ENCODE measurements at regions not wholly inside any gene's neighbourhood (a gene's known extent, or its start where the extent isn't known, plus 50 kb on each side); places are given as distances from the start of the nearest gene placed in this dataset.

GRCh38 chr10:90168244-90168643, 466.9 kb downstream of the KIF20B start:
- H3K36me3 ChIP-seq (ENCODE audit: control insufficient read depth in 4 of 4, insufficient read depth in 3 of 4, low read depth in 1 of 4, low read length in 3 of 4), result no peaks in the 10 kb centered on the region
- no peak overlapping the region for H3K4me3 ChIP-seq (ENCODE audit: low read depth in 1 of 3, low read length in 3 of 3)
- H3K27me3 ChIP-seq (ENCODE audit: control insufficient read depth in 4 of 4, insufficient read depth in 4 of 4, low read length in 3 of 4), result no peaks in the 10 kb centered on the region
- no peaks in the 10 kb centered on the region for H3K4me1 ChIP-seq (ENCODE audit: control insufficient read depth in 4 of 4, insufficient read depth in 4 of 4, low read length in 3 of 4)
- H3K27ac ChIP-seq (ENCODE audit: low read depth in 1 of 2, low read length in 2 of 2), result no peak overlapping the region
- no peak for DNase-seq (ENCODE audit: low spot score)
- no peak overlapping the region for H3K9ac ChIP-seq (ENCODE audit: low read depth in 1 of 2, low read length in 2 of 2)
- TF ChIP-seq JUND (IDR thresholded peaks at IDR 0.05), result no peak
- TF ChIP-seq ATF3 (IDR thresholded peaks at IDR 0.05), result no peak
- TF ChIP-seq, protein P1, sequence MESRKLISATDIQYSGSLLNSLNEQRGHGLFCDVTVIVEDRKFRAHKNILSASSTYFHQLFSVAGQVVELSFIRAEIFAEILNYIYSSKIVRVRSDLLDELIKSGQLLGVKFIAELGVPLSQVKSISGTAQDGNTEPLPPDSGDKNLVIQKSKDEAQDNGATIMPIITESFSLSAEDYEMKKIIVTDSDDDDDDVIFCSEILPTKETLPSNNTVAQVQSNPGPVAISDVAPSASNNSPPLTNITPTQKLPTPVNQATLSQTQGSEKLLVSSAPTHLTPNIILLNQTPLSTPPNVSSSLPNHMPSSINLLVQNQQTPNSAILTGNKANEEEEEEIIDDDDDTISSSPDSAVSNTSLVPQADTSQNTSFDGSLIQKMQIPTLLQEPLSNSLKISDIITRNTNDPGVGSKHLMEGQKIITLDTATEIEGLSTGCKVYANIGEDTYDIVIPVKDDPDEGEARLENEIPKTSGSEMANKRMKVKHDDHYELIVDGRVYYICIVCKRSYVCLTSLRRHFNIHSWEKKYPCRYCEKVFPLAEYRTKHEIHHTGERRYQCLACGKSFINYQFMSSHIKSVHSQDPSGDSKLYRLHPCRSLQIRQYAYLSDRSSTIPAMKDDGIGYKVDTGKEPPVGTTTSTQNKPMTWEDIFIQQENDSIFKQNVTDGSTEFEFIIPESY (IDR thresholded peaks at IDR 0.05), result no peak
- TF ChIP-seq SP1 (IDR thresholded peaks at IDR 0.05), result no peak
- no peak for TF ChIP-seq FOXA2 (IDR thresholded peaks at IDR 0.05)
- TF ChIP-seq REST (IDR thresholded peaks at IDR 0.05), result no peak
- no peak for TF ChIP-seq FOXA1 (IDR thresholded peaks at IDR 0.05)
- TF ChIP-seq HNF4G (IDR thresholded peaks at IDR 0.05), result no peak
- TF ChIP-seq TAF1 (conservative IDR thresholded peaks at IDR 0.05), result no peak
- no peak for TF ChIP-seq NR2F2 (IDR thresholded peaks at IDR 0.05)
- H3K9me3 ChIP-seq (ENCODE audit: control insufficient read depth in 4 of 4, low read length in 3 of 4), result peaks cover 0 to 3% (median 0%) of the 10 kb centered on the region in 4 donors
- 83% methylated on average over 7 of the region's 7 CpGs for whole genome bisulfite sequencing

- no peak for TF ChIP-seq RXRA (IDR thresholded peaks at IDR 0.05)
- TF ChIP-seq, protein P1 (IDR thresholded peaks at IDR 0.05), result no peak
- TF ChIP-seq FOXA2 (IDR thresholded peaks at IDR 0.05), result no peak
- no peak for TF ChIP-seq RAD21 (IDR thresholded peaks at IDR 0.05)
- no peak for TF ChIP-seq HNF4G (IDR thresholded peaks at IDR 0.05)
- TF ChIP-seq GABPA (IDR thresholded peaks at IDR 0.05 in 1 of 2, conservative IDR thresholded peaks at IDR 0.05 in 1 of 2), result no peak
- TF ChIP-seq SP1 (IDR thresholded peaks at IDR 0.05), result no peak
- no peak for TF ChIP-seq MAX (IDR thresholded peaks at IDR 0.05)
- Histone ChIP-seq H3K27ac (ENCODE audit: low read depth in 1 of 2, low read length in 2 of 2) (no peak overlapping the region), H3K9ac (ENCODE audit: low read depth in 1 of 2, low read length in 2 of 2) (no peak overlapping the region), H3K36me3 (ENCODE audit: control insufficient read depth in 4 of 4, insufficient read depth in 3 of 4, low read depth in 1 of 4, low read length in 3 of 4) (no peaks in the 10 kb centered on the region), H3K9me3 (ENCODE audit: control insufficient read depth in 4 of 4, low read length in 3 of 4) (no peaks in the 10 kb centered on the region), H3K27me3 (ENCODE audit: control insufficient read depth in 4 of 4, insufficient read depth in 4 of 4, low read length in 3 of 4) (no peaks in the 10 kb centered on the region), H3K4me3 (ENCODE audit: low read depth in 1 of 3, low read length in 3 of 3) (no peak overlapping the region), H3K4me1 (ENCODE audit: control insufficient read depth in 4 of 4, insufficient read depth in 4 of 4, low read length in 3 of 4) (no peaks in the 10 kb centered on the region)
- 54% methylated on average over 2 of the region's 2 CpGs for WGBS
- no peak for DNase-seq (ENCODE audit: low spot score)
Measured at GRCh38 chr10:90171014-90171722, 469.8 kb downstream of the KIF20B start.
